Gastroesophageal sphincter (tissue), 3 donors: ENCODE measurements at regions not wholly inside any gene's neighbourhood (a gene's known extent, or its start where the extent isn't known, plus 50 kb on each side); places are given as distances from the start of the nearest gene placed in this dataset.

ENCODE experiments used
- POLR2A ChIP-seq, 2 donors: fragments of 450-650 bp; IDR thresholded peaks; one replicate each; pipeline ENCODE4 v1.6.1; 2017; ENCODE audit warnings: antibody characterized with exemption in 2 of 2, mild to moderate bottlenecking in 2 of 2, moderate library complexity in 1 of 2
- TF ChIP-seq, protein P1 (sequence below), 4 experiments: fragments of 200-600 bp in 2 of 4; fragments of 450-650 bp in 2 of 4; sonication (generic) in 1 of 4; IDR thresholded peaks; one replicate each; pipeline ENCODE4 v1.5.1; 2017 to 2019; ENCODE audit warnings: antibody characterized with exemption in 4 of 4, mild to moderate bottlenecking in 2 of 4, moderate library complexity in 2 of 4

DNA sequence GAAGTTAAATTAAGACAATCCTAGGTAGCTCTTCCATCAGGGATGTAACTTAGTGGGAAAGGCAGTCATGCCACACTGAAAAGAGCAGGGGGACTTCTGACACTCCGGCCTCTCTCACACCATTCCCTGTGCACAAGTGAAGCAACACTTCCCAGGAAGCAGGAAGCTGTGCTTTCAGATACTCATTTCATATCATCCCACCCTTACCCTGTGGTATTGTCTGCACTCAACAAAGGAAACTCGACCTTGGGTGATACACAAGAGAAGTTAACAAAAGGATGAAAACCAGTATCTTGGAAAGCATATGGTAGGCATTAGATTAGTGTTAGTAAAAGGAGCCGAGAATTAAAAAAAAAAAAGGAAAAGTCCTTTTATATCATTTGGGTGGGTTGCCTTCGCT is 61.3 kb upstream of the MDM1 start:
- TF ChIP-seq, protein P1, sequence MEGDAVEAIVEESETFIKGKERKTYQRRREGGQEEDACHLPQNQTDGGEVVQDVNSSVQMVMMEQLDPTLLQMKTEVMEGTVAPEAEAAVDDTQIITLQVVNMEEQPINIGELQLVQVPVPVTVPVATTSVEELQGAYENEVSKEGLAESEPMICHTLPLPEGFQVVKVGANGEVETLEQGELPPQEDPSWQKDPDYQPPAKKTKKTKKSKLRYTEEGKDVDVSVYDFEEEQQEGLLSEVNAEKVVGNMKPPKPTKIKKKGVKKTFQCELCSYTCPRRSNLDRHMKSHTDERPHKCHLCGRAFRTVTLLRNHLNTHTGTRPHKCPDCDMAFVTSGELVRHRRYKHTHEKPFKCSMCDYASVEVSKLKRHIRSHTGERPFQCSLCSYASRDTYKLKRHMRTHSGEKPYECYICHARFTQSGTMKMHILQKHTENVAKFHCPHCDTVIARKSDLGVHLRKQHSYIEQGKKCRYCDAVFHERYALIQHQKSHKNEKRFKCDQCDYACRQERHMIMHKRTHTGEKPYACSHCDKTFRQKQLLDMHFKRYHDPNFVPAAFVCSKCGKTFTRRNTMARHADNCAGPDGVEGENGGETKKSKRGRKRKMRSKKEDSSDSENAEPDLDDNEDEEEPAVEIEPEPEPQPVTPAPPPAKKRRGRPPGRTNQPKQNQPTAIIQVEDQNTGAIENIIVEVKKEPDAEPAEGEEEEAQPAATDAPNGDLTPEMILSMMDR (IDR thresholded peaks at IDR 0.05) = no peak
- TF ChIP-seq POLR2A (IDR thresholded peaks at IDR 0.05) = no peak
